ENCODE measurements at regions not wholly inside any gene's neighbourhood (a gene's known extent, or its start where the extent isn't known, plus 50 kb on each side); places are given as distances from the start of the nearest gene placed in this dataset.

- TF ChIP-seq CTCF (IDR thresholded peaks at IDR 0.05; ENCODE audit: borderline replicate concordance, extremely low read depth, low read length, poor library complexity, severe bottlenecking) (no peak), EZH2 (IDR thresholded peaks at IDR 0.05; ENCODE audit: borderline replicate concordance, low read depth, low read length, severe bottlenecking) (no peak)
Observed at GRCh38 chr6:146904596-146904995, 299.6 kb upstream of the STXBP5 start.
